Vagina (tissue), 2 donors: ENCODE measurements at regions not wholly inside any gene's neighbourhood (a gene's known extent, or its start where the extent isn't known, plus 50 kb on each side); places are given as distances from the start of the nearest gene placed in this dataset. TPM values are rescaled to one million over a fixed set of nuclear protein-coding genes. Genes with fewer than 3 reads are reported as not detected.

Experiments
- DNase-seq, 2 donors: peaks; one replicate each; pipeline ENCODE4 v3.0.0-alpha.2; 2017; ENCODE audit errors: extremely low spot score in 2 of 2
- H3K27ac ChIP-seq: fragments of 200-600 bp; sonication (generic); one replicate; pipeline ENCODE4 v1.5.1; 2019
- H3K27me3 ChIP-seq: fragments of 200-600 bp; sonication (generic); one replicate; pipeline ENCODE4 v1.5.1; 2019
- H3K36me3 ChIP-seq, 2 donors: fragments of 200-600 bp; sonication (generic); one replicate each; pipeline ENCODE4 v1.5.1; 2017 to 2019
- H3K4me1 ChIP-seq: fragments of 200-600 bp; sonication (generic); one replicate; pipeline ENCODE4 v1.5.1; 2019
- H3K4me3 ChIP-seq, 2 donors: fragments of 200-600 bp; sonication (generic); 1 replicate in 1 of 2; 2 replicates in 1 of 2; pipeline ENCODE4 v1.5.1; 2016 to 2019
- H3K9me3 ChIP-seq: fragments of 200-600 bp; sonication (generic); one replicate; pipeline ENCODE4 v1.5.1; 2019
- CTCF ChIP-seq, 3 experiments: fragments of 450-650 bp in 2 of 3; fragments of 200-600 bp in 1 of 3; sonication (generic) in 1 of 3; IDR thresholded peaks; one replicate each; pipeline ENCODE4 v1.5.1; 2017 to 2019; ENCODE audit warnings: antibody characterized with exemption in 3 of 3, mild to moderate bottlenecking in 2 of 3, moderate library complexity in 2 of 3
- POLR2A ChIP-seq, 2 donors: fragments of 450-650 bp; IDR thresholded peaks; one replicate each; pipeline ENCODE4 v1.6.1; 2017; ENCODE audit warnings: antibody characterized with exemption in 2 of 2, mild to moderate bottlenecking in 2 of 2, moderate library complexity in 2 of 2
- POLR2AphosphoS5 ChIP-seq, 2 donors: sonication (generic); formaldehyde crosslinking; IDR thresholded peaks; one replicate each; pipeline ENCODE4 v1.9.0; 2017; ENCODE audit warnings: antibody characterized with exemption in 2 of 2, mild to moderate bottlenecking in 2 of 2, low read depth in 1 of 2; ENCODE audit not compliant: insufficient read depth in 1 of 2
- intact Hi-C: fragments of 100-400 bp; cut with DNase I; formaldehyde crosslinking; loops from one replicate; pipeline ENCODE4 v1.15.1; 2023
- small RNA-seq: library from RNA; depleted of rRNA; stranded (forward); fragments of <200 nt; gene quantifications from one replicate; pipeline ENCODE3, GENCODE V24; 2016

GRCh38 chr4:97500423-97500822 is 642.9 kb downstream of the STPG2 start:
- no peak for DNase-seq
- TF ChIP-seq POLR2A (IDR thresholded peaks at IDR 0.05): no peak
- no peak for TF ChIP-seq POLR2AphosphoS5 (IDR thresholded peaks at IDR 0.05; ENCODE audit: insufficient read depth in 1 of 2, low read depth in 1 of 2)
- TF ChIP-seq CTCF (IDR thresholded peaks at IDR 0.05): no peak
- no peaks in the 10 kb centered on the region for H3K27me3 ChIP-seq
- H3K4me3 ChIP-seq: no peak overlapping the region
- H3K36me3 ChIP-seq: no peaks in the 10 kb centered on the region
- no peaks in the 10 kb centered on the region for H3K4me1 ChIP-seq
- intact Hi-C loops: no loop called here
- no peak overlapping the region for H3K27ac ChIP-seq
- no peaks in the 10 kb centered on the region for H3K9me3 ChIP-seq

- H3K27me3 ChIP-seq: no peaks in the 10 kb centered on the region
- no peak overlapping the region for H3K4me3 ChIP-seq
- no peaks in the 10 kb centered on the region for H3K9me3 ChIP-seq
- TF ChIP-seq POLR2AphosphoS5 (IDR thresholded peaks at IDR 0.05; ENCODE audit: insufficient read depth in 1 of 2, low read depth in 1 of 2) (no peak), CTCF (IDR thresholded peaks at IDR 0.05) (no peak), POLR2A (IDR thresholded peaks at IDR 0.05) (no peak)
- intact Hi-C loops: no loop called here
- H3K27ac ChIP-seq: no peak overlapping the region
- H3K36me3 ChIP-seq: no peaks in the 10 kb centered on the region
- no peaks in the 10 kb centered on the region for H3K4me1 ChIP-seq
- DNase-seq: no peak
These were observed 638.6 kb downstream of the STPG2 start for GRCh38 chr4:97504713-97505112.

- H3K27me3 ChIP-seq: no peaks in the 10 kb centered on the region
These were observed 635.6 kb downstream of the STPG2 start for GRCh38 chr4:97507587-97508245.

More at GRCh38 chr4:97507587-97508245, 635.6 kb downstream of the STPG2 start:
- Histone ChIP-seq H3K9me3 (no peaks in the 10 kb centered on the region), H3K4me3 (no peak overlapping the region), H3K27ac (no peak overlapping the region), H3K36me3 (no peaks in the 10 kb centered on the region), H3K4me1 (no peaks in the 10 kb centered on the region)
- TF ChIP-seq POLR2A (IDR thresholded peaks at IDR 0.05): no peak
- no peak for TF ChIP-seq CTCF (IDR thresholded peaks at IDR 0.05)
- TF ChIP-seq POLR2AphosphoS5 (IDR thresholded peaks at IDR 0.05; ENCODE audit: insufficient read depth in 1 of 2, low read depth in 1 of 2): no peak
- DNase-seq: no peak
- intact Hi-C loops: no loop called here

Small RNA genes lying in the stretch of these regions (small RNA-seq; reads per million reads assigned to genes)
- gene COX7A2P2 (not detected), gene RNU6-34P (not detected)
